GM21381 (cell line): ENCODE measurements at regions not wholly inside any gene's neighbourhood (a gene's known extent, or its start where the extent isn't known, plus 50 kb on each side); places are given as distances from the start of the nearest gene placed in this dataset.

ENCODE experiments used
- ATAC-seq: cut with Tn5 transposase; IDR thresholded peaks from one replicate; pipeline ENCODE4 v1.9.1; 2021; ENCODE audit warnings: mild to moderate bottlenecking, moderate library complexity; ENCODE audit not compliant: unreplicated experiment

- ATAC-seq = no peak
Observed at GRCh38 chr6:92181347-92181746, 1238.0 kb downstream of the EPHA7 start.

- no peak for ATAC-seq
Observed at GRCh38 chr6:92180090-92180489, 1239.3 kb downstream of the EPHA7 start.

- ATAC-seq = no peak
Observed at GRCh38 chr6:92176666-92177065, 1242.7 kb downstream of the EPHA7 start.

GRCh38 chr6:92174398-92175073, 1244.8 kb downstream of the EPHA7 start:
- ATAC-seq = no peak

GRCh38 chr6:92169506-92169905, 1249.9 kb downstream of the EPHA7 start:
- no peak for ATAC-seq

GRCh38 chr6:92166666-92167065, 1252.7 kb downstream of the EPHA7 start:
- no peak for ATAC-seq

- no peak for ATAC-seq
Observed at GRCh38 chr6:92161953-92162352, 1257.4 kb downstream of the EPHA7 start.

GRCh38 chr6:92160226-92160625, 1259.1 kb downstream of the EPHA7 start:
- ATAC-seq = no peak

- no peak for ATAC-seq
Observed at GRCh38 chr6:92159046-92159445, 1260.3 kb downstream of the EPHA7 start.

GRCh38 chr6:92150553-92150952, 1268.8 kb downstream of the EPHA7 start:
- no peak for ATAC-seq

GRCh38 chr6:92147246-92147645, 1272.1 kb downstream of the EPHA7 start:
- ATAC-seq = no peak

- no peak for ATAC-seq
Observed at GRCh38 chr6:92139601-92140000, 1279.8 kb downstream of the EPHA7 start.

GRCh38 chr6:92132957-92133356, 1286.4 kb downstream of the EPHA7 start:
- ATAC-seq = no peak

GRCh38 chr6:92132457-92132856, 1286.9 kb downstream of the EPHA7 start:
- ATAC-seq = no peak

GRCh38 chr6:92130944-92131343, 1288.4 kb downstream of the EPHA7 start:
- ATAC-seq = no peak

- no peak for ATAC-seq
Observed at GRCh38 chr6:92126983-92127382, 1292.4 kb downstream of the EPHA7 start.

GRCh38 chr6:92126088-92126487, 1293.3 kb downstream of the EPHA7 start:
- no peak for ATAC-seq

- no peak for ATAC-seq
Observed at GRCh38 chr6:92125681-92126080, 1293.7 kb downstream of the EPHA7 start.

GRCh38 chr6:92124200-92124651, 1295.1 kb downstream of the EPHA7 start:
- no peak for ATAC-seq

GRCh38 chr6:92122746-92123145, 1296.6 kb downstream of the EPHA7 start:
- ATAC-seq = no peak

GRCh38 chr6:92121228-92121627, 1298.1 kb downstream of the EPHA7 start:
- no peak for ATAC-seq

GRCh38 chr6:92117800-92118199, 1301.6 kb downstream of the EPHA7 start:
- no peak for ATAC-seq

- no peak for ATAC-seq
Observed at GRCh38 chr6:92114797-92115196, 1304.6 kb downstream of the EPHA7 start.
